NCI-H748 treated with DMSO at 0.1 percent for 48 hours (cell line): ENCODE measurements at regions not wholly inside any gene's neighbourhood (a gene's known extent, or its start where the extent isn't known, plus 50 kb on each side); places are given as distances from the start of the nearest gene placed in this dataset.

Experiments
- DNase-seq: peaks from one replicate; lab custom pipeline; 2025; lab: John Stamatoyannopoulos, UW

DNA sequence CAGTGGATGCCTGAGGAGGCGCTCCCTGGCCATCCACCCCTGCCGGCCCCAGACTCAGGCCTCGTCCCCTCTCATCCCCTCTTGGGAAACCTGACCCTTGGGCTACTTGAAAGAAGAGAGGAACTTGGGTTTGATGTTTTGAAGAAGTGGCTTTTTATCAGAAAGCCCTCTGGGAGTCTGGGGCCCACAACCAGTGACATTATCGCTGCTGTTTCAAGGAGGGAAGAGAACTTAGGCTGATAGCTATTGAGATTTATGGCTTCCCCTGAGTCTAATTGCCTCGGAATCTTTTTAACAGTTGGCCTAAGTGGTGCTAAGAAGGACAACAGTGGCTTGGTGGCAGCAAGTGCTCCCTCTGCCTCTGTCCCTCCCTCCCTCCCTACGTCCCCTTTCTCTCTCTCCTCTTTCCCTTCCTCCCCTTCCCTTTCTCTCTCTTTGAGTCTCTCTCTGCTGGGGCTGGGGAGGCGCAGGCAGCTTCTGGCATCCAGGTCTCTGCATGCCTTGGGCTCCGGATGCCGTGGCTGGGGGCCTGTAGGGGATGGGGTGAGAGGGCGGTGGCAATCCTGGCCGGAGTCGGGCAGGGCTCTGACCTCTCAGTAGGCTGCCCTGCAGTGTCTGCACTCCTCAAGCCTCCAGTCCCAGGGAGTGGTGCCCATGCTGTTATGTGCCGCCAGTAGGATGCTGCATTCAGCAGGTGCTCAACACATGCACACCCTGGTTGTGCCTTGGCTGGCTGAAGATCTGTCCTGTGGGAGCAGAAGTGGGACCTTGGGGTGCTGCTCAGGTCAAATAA is 49.6 kb upstream of the RXRA start:
- DNase-seq: no peak
